SK-N-SH treated with all-trans-retinoic acid at 6 μM for 48 hours (cell line): ENCODE measurements at regions not wholly inside any gene's neighbourhood (a gene's known extent, or its start where the extent isn't known, plus 50 kb on each side); places are given as distances from the start of the nearest gene placed in this dataset.

Experiments
- ATAC-seq: fragments of 200-7000 bp; cut with Tn5 transposase; 3 replicates; pipeline ENCODE4 v1.9.1; 2020; ENCODE audit warnings: mild to moderate bottlenecking, moderate library complexity
- ARNTL ChIP-seq: fragments of 450-650 bp; formaldehyde crosslinking; IDR thresholded peaks from 2 replicates; pipeline ENCODE4 v1.5.0; 2020; ENCODE audit warnings: low read depth, mild to moderate bottlenecking, moderate library complexity, borderline replicate concordance
- BACH2 ChIP-seq: fragments of 250-450 bp; sonication (Bioruptor Pico); IDR thresholded peaks from 2 replicates; pipeline ENCODE4 v1.9.0; 2021; ENCODE audit warnings: mild to moderate bottlenecking, borderline replicate concordance
- CSDC2 ChIP-seq: fragments of 250-450 bp; sonication (Bioruptor Pico); IDR thresholded peaks from 2 replicates; pipeline ENCODE4 v1.5.0; 2020; ENCODE audit warnings: mild to moderate bottlenecking, moderate library complexity
- ESRRG ChIP-seq: fragments of 250-450 bp; sonication (Bioruptor Pico); IDR thresholded peaks from 2 replicates; pipeline ENCODE4 v1.6.1; 2021; ENCODE audit warnings: mild to moderate bottlenecking
- GLIS3 ChIP-seq: fragments of 250-450 bp; sonication (Bioruptor Pico); IDR thresholded peaks from 2 replicates; pipeline ENCODE4 v1.5.0; 2020; ENCODE audit warnings: mild to moderate bottlenecking, moderate library complexity
- ISL1 ChIP-seq: fragments of 250-450 bp; sonication (Bioruptor Pico); IDR thresholded peaks from 2 replicates; pipeline ENCODE4 v2.1.2; 2022; ENCODE audit warnings: mild to moderate bottlenecking, moderate library complexity
- OSR1 ChIP-seq: fragments of 250-450 bp; sonication (Bioruptor Pico); IDR thresholded peaks from 2 replicates; pipeline ENCODE4 v1.8.0; 2022; ENCODE audit warnings: moderate library complexity, mild to moderate bottlenecking, inconsistent platforms
- PPARA ChIP-seq: fragments of 250-450 bp; sonication (Bioruptor Pico); IDR thresholded peaks from 2 replicates; pipeline ENCODE4 v1.5.0; 2020; ENCODE audit warnings: mild to moderate bottlenecking, borderline replicate concordance
- RARB ChIP-seq: fragments of 250-450 bp; sonication (Bioruptor Pico); IDR thresholded peaks from 2 replicates; pipeline ENCODE4 v1.8.0; 2021; ENCODE audit warnings: mild to moderate bottlenecking, moderate library complexity
- SNAI2 ChIP-seq: fragments of 250-450 bp; sonication (Bioruptor Pico); IDR thresholded peaks from 2 replicates; pipeline ENCODE4 v1.5.0; 2020; ENCODE audit warnings: mild to moderate bottlenecking, moderate library complexity
- TCF4 ChIP-seq: fragments of 250-450 bp; sonication (Bioruptor Pico); IDR thresholded peaks from 2 replicates; pipeline ENCODE4 v1.8.0; 2021; ENCODE audit warnings: mild to moderate bottlenecking, moderate library complexity, borderline replicate concordance
- TOX ChIP-seq: fragments of 250-450 bp; sonication (Bioruptor Pico); IDR thresholded peaks from 2 replicates; pipeline ENCODE4 v1.8.0; 2021; ENCODE audit warnings: mild to moderate bottlenecking, moderate library complexity, borderline replicate concordance
- ZC3H10 ChIP-seq: fragments of 250-450 bp; sonication (Bioruptor Pico); IDR thresholded peaks from 2 replicates; pipeline ENCODE4 v1.5.1; 2021; ENCODE audit warnings: mild to moderate bottlenecking, moderate library complexity
- ZFP3 ChIP-seq: fragments of 250-450 bp; sonication (Bioruptor Pico); IDR thresholded peaks from 2 replicates; pipeline ENCODE4 v1.5.0; 2020; ENCODE audit warnings: mild to moderate bottlenecking, moderate library complexity
- ZFP30 ChIP-seq: fragments of 450-650 bp; formaldehyde crosslinking; IDR thresholded peaks from 2 replicates; pipeline ENCODE4 v1.5.0; 2022; ENCODE audit warnings: mild to moderate bottlenecking, moderate library complexity
- ZNF565 ChIP-seq: fragments of 450-650 bp; formaldehyde crosslinking; conservative IDR thresholded peaks from 2 replicates; pipeline ENCODE4 v1.5.0; 2020; ENCODE audit warnings: low read depth, mild to moderate bottlenecking, moderate library complexity
- ZNF70 ChIP-seq: fragments of 450-650 bp; formaldehyde crosslinking; IDR thresholded peaks from 2 replicates; pipeline ENCODE4 v1.5.0; 2020; ENCODE audit warnings: mild to moderate bottlenecking, moderate library complexity
- ZNF8 ChIP-seq: fragments of 450-650 bp; formaldehyde crosslinking; IDR thresholded peaks from 2 replicates; pipeline ENCODE4 v1.5.0; 2020; ENCODE audit warnings: mild to moderate bottlenecking, moderate library complexity
- TF ChIP-seq, protein P1 (sequence below): fragments of 250-450 bp; sonication (Bioruptor Pico); IDR thresholded peaks from 2 replicates; pipeline ENCODE4 v1.5.1; 2021; ENCODE audit warnings: mild to moderate bottlenecking, moderate library complexity
- TF ChIP-seq, protein P2 (sequence below): fragments of 250-450 bp; sonication (Bioruptor Pico); IDR thresholded peaks from 2 replicates; pipeline ENCODE4 v1.5.0; 2020; ENCODE audit warnings: mild to moderate bottlenecking, moderate library complexity
- TF ChIP-seq, protein P3 (sequence below): fragments of 250-450 bp; sonication (Bioruptor Pico); IDR thresholded peaks from 2 replicates; pipeline ENCODE4 v1.8.0; 2020; ENCODE audit warnings: mild to moderate bottlenecking, moderate library complexity, borderline replicate concordance
- TF ChIP-seq, protein P4 (sequence below): fragments of 250-450 bp; sonication (Bioruptor Pico); IDR thresholded peaks from 2 replicates; pipeline ENCODE4 v1.5.1; 2020; ENCODE audit warnings: low read depth, mild to moderate bottlenecking, moderate library complexity

DNA sequence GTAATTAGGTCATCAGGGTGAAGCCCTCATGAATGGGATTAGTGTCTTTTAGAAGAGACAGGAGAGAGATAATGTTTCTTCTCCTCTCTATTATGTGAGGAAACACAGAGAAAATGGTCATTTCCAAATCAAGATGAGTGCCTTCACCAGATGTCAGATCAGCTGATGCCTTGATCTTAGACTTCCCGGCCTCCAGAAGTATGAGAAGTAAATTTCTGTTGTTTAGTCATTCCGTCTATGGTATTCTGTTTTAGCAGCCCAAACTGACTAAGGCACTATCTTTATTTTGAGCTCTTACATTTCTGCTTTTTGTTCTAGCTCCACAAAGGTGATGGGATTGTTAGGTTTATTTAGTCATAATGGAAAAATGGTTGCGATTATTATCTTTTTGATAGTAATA is 273.2 kb upstream of the GADL1 start:
- TF ChIP-seq CSDC2 (CRISPR knock-in tag): no peak
- TF ChIP-seq, protein P1, sequence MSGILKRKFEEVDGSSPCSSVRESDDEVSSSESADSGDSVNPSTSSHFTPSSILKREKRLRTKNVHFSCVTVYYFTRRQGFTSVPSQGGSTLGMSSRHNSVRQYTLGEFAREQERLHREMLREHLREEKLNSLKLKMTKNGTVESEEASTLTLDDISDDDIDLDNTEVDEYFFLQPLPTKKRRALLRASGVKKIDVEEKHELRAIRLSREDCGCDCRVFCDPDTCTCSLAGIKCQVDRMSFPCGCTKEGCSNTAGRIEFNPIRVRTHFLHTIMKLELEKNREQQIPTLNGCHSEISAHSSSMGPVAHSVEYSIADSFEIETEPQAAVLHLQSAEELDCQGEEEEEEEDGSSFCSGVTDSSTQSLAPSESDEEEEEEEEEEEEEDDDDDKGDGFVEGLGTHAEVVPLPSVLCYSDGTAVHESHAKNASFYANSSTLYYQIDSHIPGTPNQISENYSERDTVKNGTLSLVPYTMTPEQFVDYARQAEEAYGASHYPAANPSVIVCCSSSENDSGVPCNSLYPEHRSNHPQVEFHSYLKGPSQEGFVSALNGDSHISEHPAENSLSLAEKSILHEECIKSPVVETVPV (CRISPR knock-in tag): no peak
- TF ChIP-seq ZNF70 (CRISPR knock-in tag): no peak
- TF ChIP-seq BACH2 (CRISPR knock-in tag): no peak
- TF ChIP-seq SNAI2: no peak
- TF ChIP-seq, protein P2, sequence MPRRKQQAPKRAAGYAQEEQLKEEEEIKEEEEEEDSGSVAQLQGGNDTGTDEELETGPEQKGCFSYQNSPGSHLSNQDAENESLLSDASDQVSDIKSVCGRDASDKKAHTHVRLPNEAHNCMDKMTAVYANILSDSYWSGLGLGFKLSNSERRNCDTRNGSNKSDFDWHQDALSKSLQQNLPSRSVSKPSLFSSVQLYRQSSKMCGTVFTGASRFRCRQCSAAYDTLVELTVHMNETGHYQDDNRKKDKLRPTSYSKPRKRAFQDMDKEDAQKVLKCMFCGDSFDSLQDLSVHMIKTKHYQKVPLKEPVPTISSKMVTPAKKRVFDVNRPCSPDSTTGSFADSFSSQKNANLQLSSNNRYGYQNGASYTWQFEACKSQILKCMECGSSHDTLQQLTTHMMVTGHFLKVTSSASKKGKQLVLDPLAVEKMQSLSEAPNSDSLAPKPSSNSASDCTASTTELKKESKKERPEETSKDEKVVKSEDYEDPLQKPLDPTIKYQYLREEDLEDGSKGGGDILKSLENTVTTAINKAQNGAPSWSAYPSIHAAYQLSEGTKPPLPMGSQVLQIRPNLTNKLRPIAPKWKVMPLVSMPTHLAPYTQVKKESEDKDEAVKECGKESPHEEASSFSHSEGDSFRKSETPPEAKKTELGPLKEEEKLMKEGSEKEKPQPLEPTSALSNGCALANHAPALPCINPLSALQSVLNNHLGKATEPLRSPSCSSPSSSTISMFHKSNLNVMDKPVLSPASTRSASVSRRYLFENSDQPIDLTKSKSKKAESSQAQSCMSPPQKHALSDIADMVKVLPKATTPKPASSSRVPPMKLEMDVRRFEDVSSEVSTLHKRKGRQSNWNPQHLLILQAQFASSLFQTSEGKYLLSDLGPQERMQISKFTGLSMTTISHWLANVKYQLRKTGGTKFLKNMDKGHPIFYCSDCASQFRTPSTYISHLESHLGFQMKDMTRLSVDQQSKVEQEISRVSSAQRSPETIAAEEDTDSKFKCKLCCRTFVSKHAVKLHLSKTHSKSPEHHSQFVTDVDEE: no peak
- TF ChIP-seq ISL1 (CRISPR knock-in tag): no peak
- no peak for TF ChIP-seq OSR1 (CRISPR knock-in tag)
- TF ChIP-seq RARB: no peak
- no peak for TF ChIP-seq ZFP3
- TF ChIP-seq ESRRG (CRISPR knock-in tag): no peak
- no peak for TF ChIP-seq ZC3H10 (CRISPR knock-in tag)
- TF ChIP-seq PPARA: no peak
- TF ChIP-seq, protein P3, sequence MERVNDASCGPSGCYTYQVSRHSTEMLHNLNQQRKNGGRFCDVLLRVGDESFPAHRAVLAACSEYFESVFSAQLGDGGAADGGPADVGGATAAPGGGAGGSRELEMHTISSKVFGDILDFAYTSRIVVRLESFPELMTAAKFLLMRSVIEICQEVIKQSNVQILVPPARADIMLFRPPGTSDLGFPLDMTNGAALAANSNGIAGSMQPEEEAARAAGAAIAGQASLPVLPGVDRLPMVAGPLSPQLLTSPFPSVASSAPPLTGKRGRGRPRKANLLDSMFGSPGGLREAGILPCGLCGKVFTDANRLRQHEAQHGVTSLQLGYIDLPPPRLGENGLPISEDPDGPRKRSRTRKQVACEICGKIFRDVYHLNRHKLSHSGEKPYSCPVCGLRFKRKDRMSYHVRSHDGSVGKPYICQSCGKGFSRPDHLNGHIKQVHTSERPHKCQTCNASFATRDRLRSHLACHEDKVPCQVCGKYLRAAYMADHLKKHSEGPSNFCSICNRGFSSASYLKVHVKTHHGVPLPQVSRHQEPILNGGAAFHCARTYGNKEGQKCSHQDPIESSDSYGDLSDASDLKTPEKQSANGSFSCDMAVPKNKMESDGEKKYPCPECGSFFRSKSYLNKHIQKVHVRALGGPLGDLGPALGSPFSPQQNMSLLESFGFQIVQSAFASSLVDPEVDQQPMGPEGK (CRISPR knock-in tag): no peak
- TF ChIP-seq TCF4 (CRISPR knock-in tag): no peak
- TF ChIP-seq ZFP30 (CRISPR knock-in tag): no peak
- no peak for TF ChIP-seq TOX (CRISPR knock-in tag)
- TF ChIP-seq ARNTL (CRISPR knock-in tag): no peak
- ATAC-seq: no peak

DNA sequence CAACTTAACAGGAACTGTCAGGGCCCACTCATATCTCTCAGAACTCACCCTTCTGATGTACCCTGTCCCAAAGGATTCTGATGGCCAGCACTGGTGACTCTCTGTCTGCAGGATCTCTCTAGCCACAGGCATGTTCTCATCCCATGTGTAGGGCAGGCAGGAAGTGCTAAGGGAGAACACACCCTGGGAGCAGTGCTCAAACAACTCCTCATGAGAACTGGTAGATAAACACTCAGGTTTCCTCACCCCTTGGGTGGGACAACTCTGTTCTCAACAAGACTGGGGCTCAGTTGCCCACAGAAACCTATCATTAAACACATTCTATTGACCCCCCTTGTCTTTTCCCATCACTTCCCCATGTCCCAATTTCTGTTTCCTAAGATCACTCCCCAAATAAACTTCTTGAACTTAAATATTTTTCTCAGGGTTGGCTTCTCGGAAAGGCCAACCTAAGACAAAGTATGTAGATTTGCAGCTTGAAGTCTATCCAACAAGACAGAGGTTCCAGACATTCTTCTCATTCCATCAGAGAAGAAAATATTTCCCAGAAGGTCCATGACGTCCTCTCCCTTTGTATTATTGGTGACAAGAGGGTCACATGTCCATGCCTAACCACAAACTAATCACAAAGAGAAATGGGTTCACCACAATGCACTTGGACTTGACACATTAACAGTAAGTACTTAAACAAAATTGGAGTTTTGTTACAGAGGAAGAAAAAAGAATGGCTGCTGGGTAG is 276.6 kb upstream of the GADL1 start:
- peak; percentile 69 for ATAC-seq
- peak; percentile 31; the same call in 1 of the 2 replicates for TF ChIP-seq ISL1 (CRISPR knock-in tag)
- no peak for TF ChIP-seq OSR1 (CRISPR knock-in tag)
- no peak for TF ChIP-seq ZNF565 (CRISPR knock-in tag)
- no peak for TF ChIP-seq ZNF8 (CRISPR knock-in tag)
- TF ChIP-seq, protein P4, sequence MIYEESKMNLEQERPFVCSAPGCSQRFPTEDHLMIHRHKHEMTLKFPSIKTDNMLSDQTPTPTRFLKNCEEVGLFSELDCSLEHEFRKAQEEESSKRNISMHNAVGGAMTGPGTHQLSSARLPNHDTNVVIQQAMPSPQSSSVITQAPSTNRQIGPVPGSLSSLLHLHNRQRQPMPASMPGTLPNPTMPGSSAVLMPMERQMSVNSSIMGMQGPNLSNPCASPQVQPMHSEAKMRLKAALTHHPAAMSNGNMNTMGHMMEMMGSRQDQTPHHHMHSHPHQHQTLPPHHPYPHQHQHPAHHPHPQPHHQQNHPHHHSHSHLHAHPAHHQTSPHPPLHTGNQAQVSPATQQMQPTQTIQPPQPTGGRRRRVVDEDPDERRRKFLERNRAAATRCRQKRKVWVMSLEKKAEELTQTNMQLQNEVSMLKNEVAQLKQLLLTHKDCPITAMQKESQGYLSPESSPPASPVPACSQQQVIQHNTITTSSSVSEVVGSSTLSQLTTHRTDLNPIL (CRISPR knock-in tag): no peak

DNA sequence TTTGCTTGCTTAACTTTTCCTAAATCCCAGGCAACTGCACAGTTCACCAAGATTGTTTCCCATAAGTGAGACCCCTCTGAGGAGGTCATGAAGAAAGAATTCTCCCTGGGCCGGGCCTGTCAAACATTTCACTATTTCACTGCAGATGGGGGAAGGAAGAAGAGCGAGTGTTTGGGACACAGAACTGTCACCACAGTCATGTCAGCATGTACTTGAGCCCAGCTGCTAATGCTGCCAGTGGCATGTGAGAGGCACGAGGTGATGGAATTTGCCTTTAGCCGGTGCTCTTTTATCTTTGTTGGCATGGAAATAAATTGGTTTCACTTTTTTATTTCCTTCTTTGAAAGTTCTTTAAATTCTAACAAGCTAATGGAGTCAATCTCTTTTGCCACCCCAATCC is 277.9 kb upstream of the GADL1 start:
- ATAC-seq: no peak
- TF ChIP-seq SNAI2 (no peak), ESRRG (CRISPR knock-in tag) (no peak), TCF4 (CRISPR knock-in tag) (no peak), CSDC2 (CRISPR knock-in tag) (no peak), ZFP3 (no peak), GLIS3 (CRISPR knock-in tag) (no peak), ISL1 (CRISPR knock-in tag) (no peak), ARNTL (CRISPR knock-in tag) (no peak), PPARA (no peak)
- TF ChIP-seq, protein P4 (CRISPR knock-in tag): no peak
- TF ChIP-seq, protein P2: no peak
- TF ChIP-seq, protein P1 (CRISPR knock-in tag): no peak
